Right renal pelvis (tissue), 4 donors: ENCODE measurements at regions not wholly inside any gene's neighbourhood (a gene's known extent, or its start where the extent isn't known, plus 50 kb on each side); places are given as distances from the start of the nearest gene placed in this dataset.

Experiments
- DNase-seq, 4 donors: peaks; one replicate each; pipeline ENCODE4 v3.0.0-alpha.2; 2013; ENCODE audit warnings: low read depth in 4 of 4, low spot score in 3 of 4, missing footprints in 1 of 4

DNA sequence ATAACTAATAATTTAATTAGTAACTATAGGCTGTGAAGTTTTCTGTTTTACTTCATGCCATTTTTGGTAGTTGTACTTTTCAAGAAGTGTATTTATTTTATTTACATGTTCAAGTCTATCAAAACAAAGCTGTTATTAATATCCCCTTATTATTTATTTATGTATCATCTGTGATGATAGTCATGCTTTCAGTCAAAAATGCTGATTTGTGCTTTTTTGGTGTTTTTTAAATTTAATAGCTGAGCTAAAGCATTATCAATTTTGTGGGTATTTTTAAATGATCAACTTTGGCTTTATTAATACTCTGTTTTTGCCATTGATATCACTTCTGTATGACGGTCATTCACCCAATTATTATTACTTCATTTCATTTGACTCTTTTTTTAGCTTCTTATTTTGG is 1229.2 kb upstream of the CADM2 start:
- no peak for DNase-seq

GRCh38 chr3:83734656-83735055 is 1224.1 kb upstream of the CADM2 start:
- no peak for DNase-seq

- DNase-seq, result no peak
Observed at GRCh38 chr3:83738202-83738601, 1220.6 kb upstream of the CADM2 start.

DNA sequence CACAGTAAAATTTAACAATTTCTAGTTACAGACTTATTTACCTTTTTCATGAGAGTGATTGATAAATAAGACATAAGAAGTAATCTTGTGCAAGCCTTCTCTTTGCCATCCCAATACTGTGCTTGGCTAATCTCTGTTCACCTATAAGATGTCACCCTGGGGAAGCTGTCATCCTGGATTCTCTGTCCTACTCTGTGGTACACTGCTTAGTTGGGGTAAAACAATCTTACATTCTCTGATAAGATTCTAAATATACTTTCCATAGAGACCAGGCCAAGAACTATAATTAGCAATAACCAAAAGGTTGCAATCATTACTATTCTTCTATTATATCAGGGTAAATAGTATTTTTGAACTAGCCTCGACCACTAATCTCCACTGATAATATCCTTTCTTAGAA is 1218.3 kb upstream of the CADM2 start:
- DNase-seq, result no peak

- no peak for DNase-seq
Observed at GRCh38 chr3:83765956-83766355, 1192.8 kb upstream of the CADM2 start.

DNA sequence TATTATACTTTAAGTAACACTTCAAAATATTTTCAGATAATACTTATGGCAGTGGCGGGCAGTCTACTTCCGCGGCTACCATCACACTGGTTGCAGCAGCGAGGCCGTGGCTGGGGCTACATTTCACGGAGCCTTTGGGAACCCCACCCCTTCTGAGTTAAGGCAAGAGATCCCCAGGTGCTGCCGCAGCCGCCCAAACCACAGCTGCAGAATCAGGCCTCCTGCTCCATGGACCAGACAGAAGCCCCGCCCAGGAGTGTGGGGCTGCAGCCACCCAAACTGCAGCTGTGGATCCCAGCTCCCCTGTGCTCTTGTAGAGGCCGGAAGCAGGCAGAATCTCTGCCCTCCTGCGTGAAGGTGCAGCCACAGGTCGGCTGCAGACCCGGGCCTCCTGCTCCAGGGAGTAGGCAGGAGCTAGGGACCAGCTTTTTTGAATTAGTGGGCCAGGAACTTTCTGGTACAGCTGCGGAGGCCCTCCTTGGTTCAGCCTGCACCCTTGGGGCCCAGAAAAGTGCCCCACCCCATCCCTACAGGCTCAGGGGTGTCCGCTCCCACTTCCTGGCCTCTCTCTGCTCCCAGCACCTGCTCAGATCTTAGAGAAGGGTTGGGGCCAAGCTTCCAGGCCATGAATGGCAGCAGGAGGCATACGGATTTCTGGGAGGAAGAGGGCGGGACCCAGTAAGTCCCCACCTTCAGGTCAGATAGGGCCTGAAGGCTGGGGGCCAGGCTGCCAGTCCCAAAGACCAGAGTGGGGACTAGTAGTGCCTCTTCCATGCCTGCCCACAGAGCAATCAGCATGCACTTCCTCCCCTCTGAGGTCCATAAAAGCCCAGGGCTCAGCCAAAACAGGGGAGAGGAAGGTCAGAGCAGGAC is 1188.8 kb upstream of the CADM2 start:
- no peak for DNase-seq

- no peak for DNase-seq
Observed at GRCh38 chr3:83770664-83771402, 1188.0 kb upstream of the CADM2 start.

- DNase-seq, result no peak
Observed at GRCh38 chr3:83802801-83803200, 1156.0 kb upstream of the CADM2 start.

GRCh38 chr3:83807511-83807910 is 1151.3 kb upstream of the CADM2 start:
- DNase-seq, result no peak

GRCh38 chr3:83813176-83813575 is 1145.6 kb upstream of the CADM2 start:
- DNase-seq, result no peak

GRCh38 chr3:83816653-83817052 is 1142.1 kb upstream of the CADM2 start:
- DNase-seq, result no peak

GRCh38 chr3:83821506-83821905 is 1137.3 kb upstream of the CADM2 start:
- no peak for DNase-seq

- DNase-seq, result no peak
Observed at GRCh38 chr3:83823095-83823494, 1135.7 kb upstream of the CADM2 start.

DNA sequence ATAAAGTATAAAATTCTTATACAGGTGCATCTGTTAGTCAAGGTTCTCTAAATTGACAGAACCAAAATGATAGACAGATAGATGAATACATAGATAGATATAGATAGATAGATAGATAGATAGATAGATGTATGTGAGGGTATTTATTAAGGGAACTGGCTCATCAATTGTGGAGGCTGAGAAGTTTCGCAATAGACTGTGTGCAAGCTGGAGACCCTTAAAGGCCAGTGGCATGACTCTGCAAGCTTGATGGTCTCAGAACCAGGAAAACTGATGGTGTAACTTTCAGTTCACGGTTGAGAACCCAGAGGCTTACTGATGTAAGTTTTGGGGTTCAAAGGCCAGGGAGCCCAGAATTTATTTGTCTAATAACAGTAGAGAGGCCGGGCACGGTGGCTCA is 1123.7 kb upstream of the CADM2 start:
- no peak for DNase-seq

- no peak for DNase-seq
Observed at GRCh38 chr3:83842511-83842910, 1116.3 kb upstream of the CADM2 start.

- DNase-seq, result no peak
Observed at GRCh38 chr3:83843716-83844115, 1115.1 kb upstream of the CADM2 start.

- no peak for DNase-seq
Observed at GRCh38 chr3:83849106-83849730, 1109.6 kb upstream of the CADM2 start.

DNA sequence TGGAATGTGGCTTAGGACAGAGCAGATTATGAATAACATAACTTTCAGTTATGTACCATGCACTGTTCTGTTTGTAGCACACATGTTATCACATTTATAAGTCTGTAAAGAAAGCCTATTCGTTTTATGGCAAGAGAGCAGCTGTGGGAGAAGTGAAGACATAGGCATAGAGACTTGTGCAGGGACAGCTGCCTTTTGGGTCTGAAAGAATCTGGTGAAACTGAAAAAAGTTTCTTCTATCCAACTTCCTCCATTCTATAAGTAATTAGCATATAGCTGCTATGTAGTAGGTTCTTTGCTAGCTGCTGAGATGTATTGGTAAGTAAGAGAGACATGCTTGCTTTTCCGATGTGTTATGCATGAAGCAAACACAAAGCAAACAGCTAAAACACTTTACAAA is 1095.4 kb upstream of the CADM2 start:
- DNase-seq, result no peak

DNA sequence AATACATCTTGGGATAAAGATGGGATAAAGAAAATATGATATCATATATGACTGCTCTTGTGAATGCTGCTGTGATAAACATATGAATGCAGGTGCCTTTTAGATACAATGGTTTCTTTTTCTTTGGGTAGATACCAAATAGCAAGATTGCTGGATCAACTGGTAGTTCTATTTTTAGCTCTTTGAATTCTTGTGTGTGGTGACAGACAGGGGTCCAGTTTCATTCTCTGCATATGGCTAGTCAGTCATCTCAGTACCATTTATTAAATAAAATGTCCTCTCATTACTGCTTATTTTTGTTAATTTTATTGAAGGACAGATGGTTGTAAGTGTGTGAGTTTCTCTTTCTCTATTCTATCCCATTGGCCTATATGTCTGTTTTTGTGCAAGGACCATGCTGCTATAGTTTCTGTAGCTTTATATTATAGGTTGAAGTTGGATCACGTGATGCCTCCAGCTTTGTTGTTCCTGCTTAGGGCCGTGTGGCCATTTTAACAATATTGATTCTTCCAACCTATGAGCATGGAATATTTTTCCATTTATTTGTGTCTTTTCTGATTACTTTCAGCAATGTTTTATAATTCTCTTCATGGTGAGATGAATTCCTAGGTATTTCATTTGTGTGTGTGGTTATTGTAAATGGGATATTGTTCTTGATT is 1089.8 kb upstream of the CADM2 start:
- DNase-seq, result no peak

GRCh38 chr3:83873550-83873949 is 1085.2 kb upstream of the CADM2 start:
- DNase-seq, result no peak

DNA sequence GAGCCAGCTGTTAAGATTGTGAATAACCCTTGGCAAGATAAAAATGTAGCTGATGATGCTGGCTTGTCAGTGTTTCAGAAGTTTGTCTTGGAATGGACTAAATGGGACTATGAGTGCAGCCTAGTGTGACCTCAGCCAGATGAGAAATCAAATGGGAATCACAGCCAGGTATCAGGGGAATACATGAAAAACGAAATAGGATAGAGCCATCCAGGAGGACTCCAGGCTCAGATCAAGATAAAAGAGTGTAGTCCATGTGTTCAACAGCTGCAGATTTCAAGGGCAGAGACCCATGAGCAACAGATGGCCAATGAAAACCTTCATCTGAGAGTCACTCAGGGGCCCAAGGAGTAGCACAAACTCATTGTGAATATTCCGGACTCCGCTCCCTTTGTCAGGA is 1080.9 kb upstream of the CADM2 start:
- DNase-seq, result no peak
